ENCODE measurements at regions not wholly inside any gene's neighbourhood (a gene's known extent, or its start where the extent isn't known, plus 50 kb on each side); places are given as distances from the start of the nearest gene placed in this dataset.

DNA sequence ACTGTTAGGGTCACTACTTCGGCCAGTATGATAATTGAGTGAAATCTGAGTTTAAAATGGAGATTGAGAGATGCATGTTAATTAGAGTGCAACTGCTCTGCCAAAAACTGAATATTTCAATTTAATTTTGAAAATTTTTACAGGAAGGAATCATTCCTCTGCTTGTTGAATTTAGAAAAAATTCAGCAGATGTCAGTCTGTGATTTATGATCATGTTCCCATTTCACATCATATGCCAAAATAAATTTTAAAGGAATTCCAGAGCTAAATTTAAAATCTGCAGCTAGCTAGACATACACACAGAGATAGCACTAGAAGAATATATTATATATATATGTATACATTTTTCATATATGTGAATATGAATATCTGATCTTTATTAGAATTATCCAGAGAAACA, 797.6 kb upstream of the TMEM132C start:
- TF ChIP-seq, protein P1, sequence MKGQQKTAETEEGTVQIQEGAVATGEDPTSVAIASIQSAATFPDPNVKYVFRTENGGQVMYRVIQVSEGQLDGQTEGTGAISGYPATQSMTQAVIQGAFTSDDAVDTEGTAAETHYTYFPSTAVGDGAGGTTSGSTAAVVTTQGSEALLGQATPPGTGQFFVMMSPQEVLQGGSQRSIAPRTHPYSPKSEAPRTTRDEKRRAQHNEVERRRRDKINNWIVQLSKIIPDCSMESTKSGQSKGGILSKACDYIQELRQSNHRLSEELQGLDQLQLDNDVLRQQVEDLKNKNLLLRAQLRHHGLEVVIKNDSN (IDR thresholded peaks at IDR 0.05): no peak
- TF ChIP-seq FOXM1 (IDR thresholded peaks at IDR 0.05; ENCODE audit: borderline replicate concordance, low read depth) (no peak), NFIC (IDR thresholded peaks at IDR 0.05) (no peak), EGR1 (IDR thresholded peaks at IDR 0.05) (no peak), CEBPB (IDR thresholded peaks at IDR 0.05) (no peak), TEAD4 (IDR thresholded peaks at IDR 0.05) (no peak), ZBTB7A (IDR thresholded peaks at IDR 0.05; ENCODE audit: low read depth) (no peak), TAF1 (IDR thresholded peaks at IDR 0.05; ENCODE audit: low read depth) (no peak), EP300 (IDR thresholded peaks at IDR 0.05; ENCODE audit: borderline replicate concordance) (no peak), CREB1 (IDR thresholded peaks at IDR 0.05; ENCODE audit: low read depth) (no peak), TCF12 (IDR thresholded peaks at IDR 0.05; ENCODE audit: low read depth) (no peak), YY1 (IDR thresholded peaks at IDR 0.05; ENCODE audit: low read depth) (no peak), RAD21 (IDR thresholded peaks at IDR 0.05; ENCODE audit: low read depth) (no peak)
- TF ChIP-seq, protein P2, sequence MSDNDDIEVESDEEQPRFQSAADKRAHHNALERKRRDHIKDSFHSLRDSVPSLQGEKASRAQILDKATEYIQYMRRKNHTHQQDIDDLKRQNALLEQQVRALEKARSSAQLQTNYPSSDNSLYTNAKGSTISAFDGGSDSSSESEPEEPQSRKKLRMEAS (IDR thresholded peaks at IDR 0.05): no peak
- TF ChIP-seq, protein P3, sequence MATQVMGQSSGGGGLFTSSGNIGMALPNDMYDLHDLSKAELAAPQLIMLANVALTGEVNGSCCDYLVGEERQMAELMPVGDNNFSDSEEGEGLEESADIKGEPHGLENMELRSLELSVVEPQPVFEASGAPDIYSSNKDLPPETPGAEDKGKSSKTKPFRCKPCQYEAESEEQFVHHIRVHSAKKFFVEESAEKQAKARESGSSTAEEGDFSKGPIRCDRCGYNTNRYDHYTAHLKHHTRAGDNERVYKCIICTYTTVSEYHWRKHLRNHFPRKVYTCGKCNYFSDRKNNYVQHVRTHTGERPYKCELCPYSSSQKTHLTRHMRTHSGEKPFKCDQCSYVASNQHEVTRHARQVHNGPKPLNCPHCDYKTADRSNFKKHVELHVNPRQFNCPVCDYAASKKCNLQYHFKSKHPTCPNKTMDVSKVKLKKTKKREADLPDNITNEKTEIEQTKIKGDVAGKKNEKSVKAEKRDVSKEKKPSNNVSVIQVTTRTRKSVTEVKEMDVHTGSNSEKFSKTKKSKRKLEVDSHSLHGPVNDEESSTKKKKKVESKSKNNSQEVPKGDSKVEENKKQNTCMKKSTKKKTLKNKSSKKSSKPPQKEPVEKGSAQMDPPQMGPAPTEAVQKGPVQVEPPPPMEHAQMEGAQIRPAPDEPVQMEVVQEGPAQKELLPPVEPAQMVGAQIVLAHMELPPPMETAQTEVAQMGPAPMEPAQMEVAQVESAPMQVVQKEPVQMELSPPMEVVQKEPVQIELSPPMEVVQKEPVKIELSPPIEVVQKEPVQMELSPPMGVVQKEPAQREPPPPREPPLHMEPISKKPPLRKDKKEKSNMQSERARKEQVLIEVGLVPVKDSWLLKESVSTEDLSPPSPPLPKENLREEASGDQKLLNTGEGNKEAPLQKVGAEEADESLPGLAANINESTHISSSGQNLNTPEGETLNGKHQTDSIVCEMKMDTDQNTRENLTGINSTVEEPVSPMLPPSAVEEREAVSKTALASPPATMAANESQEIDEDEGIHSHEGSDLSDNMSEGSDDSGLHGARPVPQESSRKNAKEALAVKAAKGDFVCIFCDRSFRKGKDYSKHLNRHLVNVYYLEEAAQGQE (IDR thresholded peaks at IDR 0.05; ENCODE audit: low read depth): no peak

DNA sequence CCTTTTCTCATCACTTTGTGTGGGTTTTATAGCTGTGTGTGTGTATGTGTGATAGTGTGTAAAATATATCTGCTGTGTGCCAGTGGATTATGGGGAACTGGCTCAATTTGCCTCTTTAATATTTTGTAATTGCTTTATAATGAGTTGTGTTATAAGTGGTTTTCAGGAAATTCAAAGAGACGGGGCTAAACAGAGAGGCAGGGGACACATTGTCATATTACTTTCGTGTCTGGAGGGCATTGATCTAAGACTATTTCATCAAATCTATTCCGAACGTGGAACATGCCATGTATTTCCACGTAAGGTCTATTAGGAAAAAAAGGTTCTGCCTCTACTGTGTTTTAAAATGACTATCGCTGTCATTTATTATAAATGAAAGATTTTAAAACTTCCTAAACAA, 793.2 kb upstream of the TMEM132C start:
- TF ChIP-seq ZBTB7A (IDR thresholded peaks at IDR 0.05; ENCODE audit: low read depth): no peak
- no peak for TF ChIP-seq NFIC (IDR thresholded peaks at IDR 0.05)
- TF ChIP-seq EGR1 (IDR thresholded peaks at IDR 0.05): no peak
- TF ChIP-seq TCF12 (IDR thresholded peaks at IDR 0.05; ENCODE audit: low read depth): no peak
- no peak for TF ChIP-seq CEBPB (IDR thresholded peaks at IDR 0.05)
- TF ChIP-seq, protein P3 (IDR thresholded peaks at IDR 0.05; ENCODE audit: low read depth): no peak

DNA sequence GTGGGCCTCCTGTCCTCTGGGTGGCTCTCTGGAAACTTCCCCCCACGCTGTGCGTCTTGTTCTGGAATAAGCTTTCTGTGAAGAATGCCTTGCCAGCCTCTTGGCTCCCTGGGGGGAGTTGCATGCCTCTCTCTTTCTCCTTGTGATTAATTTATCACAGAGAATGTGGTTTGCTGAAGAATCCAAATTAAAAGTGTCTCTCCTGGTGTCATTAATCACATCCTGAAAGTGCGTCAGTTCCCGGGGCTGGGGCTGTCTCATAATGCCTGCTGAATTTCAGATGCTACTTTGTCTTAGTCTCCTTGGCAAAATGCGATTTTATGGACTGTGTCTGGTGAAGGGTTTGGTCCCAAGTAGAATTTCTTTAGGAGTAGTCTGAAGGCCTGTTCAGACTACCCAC, 787.7 kb upstream of the TMEM132C start:
- TF ChIP-seq EP300 (IDR thresholded peaks at IDR 0.05; ENCODE audit: borderline replicate concordance) (no peak), TAF1 (IDR thresholded peaks at IDR 0.05; ENCODE audit: low read depth) (no peak), FOXM1 (IDR thresholded peaks at IDR 0.05; ENCODE audit: borderline replicate concordance, low read depth) (no peak), CEBPB (IDR thresholded peaks at IDR 0.05) (no peak), TEAD4 (IDR thresholded peaks at IDR 0.05) (no peak), CREB1 (IDR thresholded peaks at IDR 0.05; ENCODE audit: low read depth) (no peak), NFIC (IDR thresholded peaks at IDR 0.05) (no peak)
- TF ChIP-seq, protein P1 (IDR thresholded peaks at IDR 0.05): no peak

DNA sequence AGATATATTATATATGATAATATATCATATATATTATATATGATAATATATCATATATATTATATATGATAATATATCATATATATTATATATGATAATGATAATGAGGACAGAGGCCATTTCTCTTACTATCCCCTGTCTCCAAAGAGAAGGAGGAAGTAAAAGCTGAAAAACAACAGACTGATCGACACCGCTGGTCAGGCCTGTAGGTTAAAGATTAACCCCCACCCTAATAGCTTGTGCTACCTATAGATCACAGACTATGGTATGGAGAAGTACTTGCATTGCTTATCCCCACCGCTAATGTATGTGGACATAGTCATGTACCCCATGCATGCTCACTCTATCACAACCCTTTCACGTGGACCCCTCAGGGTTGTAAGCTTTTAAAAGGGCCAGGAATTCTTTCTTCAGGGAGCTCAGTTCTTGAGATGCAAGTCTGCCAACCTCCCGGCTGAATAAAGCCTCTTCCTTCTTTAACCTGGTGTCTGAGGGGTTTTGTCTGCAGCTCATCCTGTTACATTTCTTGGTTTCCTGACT, 786.1 kb upstream of the TMEM132C start:
- no peak for TF ChIP-seq ZBTB7A (IDR thresholded peaks at IDR 0.05; ENCODE audit: low read depth)
- TF ChIP-seq TEAD4 (IDR thresholded peaks at IDR 0.05): no peak
- TF ChIP-seq, protein P3 (IDR thresholded peaks at IDR 0.05; ENCODE audit: low read depth): no peak
- TF ChIP-seq, protein P2 (IDR thresholded peaks at IDR 0.05): no peak
- no peak for TF ChIP-seq EP300 (IDR thresholded peaks at IDR 0.05; ENCODE audit: borderline replicate concordance)
- no peak for TF ChIP-seq EGR1 (IDR thresholded peaks at IDR 0.05)
- TF ChIP-seq NFIC (IDR thresholded peaks at IDR 0.05): no peak

DNA sequence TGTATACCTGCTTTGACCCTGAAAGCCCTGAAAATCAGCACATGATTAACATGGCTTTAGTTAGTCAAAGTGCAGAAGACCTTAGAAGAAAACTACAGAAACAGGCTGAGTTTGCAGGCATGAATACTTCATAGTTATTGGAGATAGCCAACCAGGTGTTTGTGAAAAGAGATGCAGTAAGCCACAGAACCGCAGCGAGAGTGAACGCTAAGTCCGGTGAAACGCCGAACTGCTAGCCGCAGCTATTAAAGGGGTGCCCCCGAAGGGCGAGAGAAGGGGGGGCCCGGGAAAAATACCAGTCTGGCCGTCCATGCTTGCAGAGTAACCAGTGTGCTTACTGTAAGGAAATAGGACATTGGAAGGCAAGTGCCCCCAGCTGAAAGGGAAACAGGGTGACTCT, 784.0 kb upstream of the TMEM132C start:
- TF ChIP-seq TCF12 (IDR thresholded peaks at IDR 0.05; ENCODE audit: low read depth): no peak
- TF ChIP-seq EP300 (IDR thresholded peaks at IDR 0.05; ENCODE audit: borderline replicate concordance): no peak
- TF ChIP-seq CEBPB (IDR thresholded peaks at IDR 0.05): no peak
- TF ChIP-seq NFIC (IDR thresholded peaks at IDR 0.05): no peak
- TF ChIP-seq TAF1 (IDR thresholded peaks at IDR 0.05; ENCODE audit: low read depth): no peak
- TF ChIP-seq ZBTB7A (IDR thresholded peaks at IDR 0.05; ENCODE audit: low read depth): no peak
- no peak for TF ChIP-seq TEAD4 (IDR thresholded peaks at IDR 0.05)
- TF ChIP-seq CREB1 (IDR thresholded peaks at IDR 0.05; ENCODE audit: low read depth): no peak
- TF ChIP-seq, protein P1 (IDR thresholded peaks at IDR 0.05): no peak
- TF ChIP-seq YY1 (IDR thresholded peaks at IDR 0.05; ENCODE audit: low read depth): no peak
- no peak for TF ChIP-seq RAD21 (IDR thresholded peaks at IDR 0.05; ENCODE audit: low read depth)
- TF ChIP-seq FOXM1 (IDR thresholded peaks at IDR 0.05; ENCODE audit: borderline replicate concordance, low read depth): no peak
